Activated CD4-positive, alpha-beta T cell treated with anti-CD3 and anti-CD28 coated beads for 36 hours (primary cell): ENCODE measurements at regions not wholly inside any gene's neighbourhood (a gene's known extent, or its start where the extent isn't known, plus 50 kb on each side); places are given as distances from the start of the nearest gene placed in this dataset. TPM values are rescaled to one million over a fixed set of nuclear protein-coding genes. Genes with fewer than 3 reads are reported as not detected.

Experiments used
- microRNA-seq: library from miRNA; unstranded; fragments of <30 nt; microRNA quantifications from one replicate; pipeline ENCODE4 v1.2.0, GENCODE V29; 2021; ENCODE audit warnings: borderline replicate concordance

Small RNAs in the stretch of these regions (microRNA-seq; reads per million reads assigned to microRNA genes)
- not detected for gene MIR2054
